ENCODE measurements at regions not wholly inside any gene's neighbourhood (a gene's known extent, or its start where the extent isn't known, plus 50 kb on each side); places are given as distances from the start of the nearest gene placed in this dataset.

DNA sequence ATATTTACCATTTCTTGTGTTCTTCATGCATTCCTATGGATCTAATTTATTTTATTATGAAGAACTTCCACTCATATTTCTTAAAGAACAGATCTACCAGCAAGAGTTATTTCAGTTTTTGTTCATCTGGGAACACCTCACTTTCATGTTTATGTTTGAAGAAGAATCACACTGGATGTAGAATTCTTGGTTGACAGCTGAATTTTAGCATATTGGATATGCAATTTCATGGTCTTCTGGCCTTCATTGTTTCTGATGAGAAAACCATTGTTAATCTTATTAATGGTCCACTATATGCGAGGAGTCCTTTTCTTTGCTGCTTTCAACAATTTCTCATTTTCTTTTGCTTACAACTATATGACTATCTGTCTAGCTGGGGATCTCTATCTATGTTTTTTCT lies 189.2 kb downstream of the UXS1 start:
- peaks cover 59% of the 10 kb centered on the region for H3K36me3 Mint-ChIP-seq
- no peak for DNase-seq (ENCODE audit: low spot score)
- ChIA-PET CTCF (no interaction called here), POLR2A (no interaction called here)
- H3K27ac Mint-ChIP-seq: no peak overlapping the region
- no peak for ATAC-seq
- peaks cover 11% of the 10 kb centered on the region; the same call in 1 of the 2 replicates for H3K27me3 Mint-ChIP-seq (ENCODE audit: low read depth)
- TF ChIP-seq SMAD3 (CRISPR knock-in tag; IDR thresholded peaks at IDR 0.05; ENCODE audit: borderline replicate concordance): no peak
- TF ChIP-seq, protein P1, sequence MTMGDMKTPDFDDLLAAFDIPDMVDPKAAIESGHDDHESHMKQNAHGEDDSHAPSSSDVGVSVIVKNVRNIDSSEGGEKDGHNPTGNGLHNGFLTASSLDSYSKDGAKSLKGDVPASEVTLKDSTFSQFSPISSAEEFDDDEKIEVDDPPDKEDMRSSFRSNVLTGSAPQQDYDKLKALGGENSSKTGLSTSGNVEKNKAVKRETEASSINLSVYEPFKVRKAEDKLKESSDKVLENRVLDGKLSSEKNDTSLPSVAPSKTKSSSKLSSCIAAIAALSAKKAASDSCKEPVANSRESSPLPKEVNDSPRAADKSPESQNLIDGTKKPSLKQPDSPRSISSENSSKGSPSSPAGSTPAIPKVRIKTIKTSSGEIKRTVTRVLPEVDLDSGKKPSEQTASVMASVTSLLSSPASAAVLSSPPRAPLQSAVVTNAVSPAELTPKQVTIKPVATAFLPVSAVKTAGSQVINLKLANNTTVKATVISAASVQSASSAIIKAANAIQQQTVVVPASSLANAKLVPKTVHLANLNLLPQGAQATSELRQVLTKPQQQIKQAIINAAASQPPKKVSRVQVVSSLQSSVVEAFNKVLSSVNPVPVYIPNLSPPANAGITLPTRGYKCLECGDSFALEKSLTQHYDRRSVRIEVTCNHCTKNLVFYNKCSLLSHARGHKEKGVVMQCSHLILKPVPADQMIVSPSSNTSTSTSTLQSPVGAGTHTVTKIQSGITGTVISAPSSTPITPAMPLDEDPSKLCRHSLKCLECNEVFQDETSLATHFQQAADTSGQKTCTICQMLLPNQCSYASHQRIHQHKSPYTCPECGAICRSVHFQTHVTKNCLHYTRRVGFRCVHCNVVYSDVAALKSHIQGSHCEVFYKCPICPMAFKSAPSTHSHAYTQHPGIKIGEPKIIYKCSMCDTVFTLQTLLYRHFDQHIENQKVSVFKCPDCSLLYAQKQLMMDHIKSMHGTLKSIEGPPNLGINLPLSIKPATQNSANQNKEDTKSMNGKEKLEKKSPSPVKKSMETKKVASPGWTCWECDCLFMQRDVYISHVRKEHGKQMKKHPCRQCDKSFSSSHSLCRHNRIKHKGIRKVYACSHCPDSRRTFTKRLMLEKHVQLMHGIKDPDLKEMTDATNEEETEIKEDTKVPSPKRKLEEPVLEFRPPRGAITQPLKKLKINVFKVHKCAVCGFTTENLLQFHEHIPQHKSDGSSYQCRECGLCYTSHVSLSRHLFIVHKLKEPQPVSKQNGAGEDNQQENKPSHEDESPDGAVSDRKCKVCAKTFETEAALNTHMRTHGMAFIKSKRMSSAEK (CRISPR knock-in tag; IDR thresholded peaks at IDR 0.05; ENCODE audit: borderline replicate concordance): no peak
- TF ChIP-seq ZNF416 (CRISPR knock-in tag; IDR thresholded peaks at IDR 0.05): no peak
- no peaks in the 10 kb centered on the region for H3K4me1 Mint-ChIP-seq
- no peak overlapping the region for H3K4me3 Mint-ChIP-seq
- H3K9me3 Mint-ChIP-seq: peaks cover 86% of the 10 kb centered on the region

DNA sequence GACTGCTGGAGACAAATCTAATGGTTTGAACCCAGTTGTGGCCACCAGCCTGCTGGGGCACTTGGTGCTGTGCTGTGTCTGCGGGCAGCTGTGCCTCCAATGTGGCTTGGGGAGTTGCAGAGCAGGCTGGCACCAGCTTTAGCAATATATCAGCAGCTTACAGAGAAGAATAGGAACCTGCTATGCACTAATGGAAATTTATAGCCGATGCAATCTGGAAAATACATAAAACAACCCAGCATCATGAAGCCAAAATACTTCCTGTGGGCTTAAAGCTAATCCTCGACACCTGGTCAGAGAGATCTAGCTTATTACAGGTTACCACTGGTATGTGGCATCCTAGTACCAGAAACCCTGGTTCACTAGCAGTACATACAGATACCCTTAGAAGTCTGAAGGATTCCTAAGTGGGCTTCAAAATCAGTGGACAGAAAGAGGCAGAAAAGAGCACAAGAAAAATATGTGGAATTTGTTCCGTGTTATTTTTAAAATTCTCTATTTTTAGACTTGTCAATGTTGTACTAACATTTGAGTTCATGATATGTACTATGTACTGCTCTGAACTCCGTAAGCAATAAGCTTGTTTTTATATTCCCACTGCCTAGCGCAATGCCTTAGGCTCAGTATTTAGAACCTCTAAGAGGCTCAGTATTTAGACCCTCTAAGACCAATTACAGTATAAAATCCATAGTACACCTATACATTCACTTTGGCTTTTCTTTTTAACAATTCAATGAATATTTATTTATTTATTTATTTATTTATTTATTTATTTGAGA lies 194.7 kb downstream of the UXS1 start:
- Mint-ChIP-seq H3K27me3 (ENCODE audit: low read depth) (0 out of 2 replicates have a peak, but pooled peaks cover 2% of the 10 kb centered on the region), H3K4me1 (no peaks in the 10 kb centered on the region), H3K9me3 (peaks cover 59% of the 10 kb centered on the region), H3K4me3 (no peak overlapping the region), H3K27ac (no peak overlapping the region), H3K36me3 (peaks cover 28% of the 10 kb centered on the region)
- DNase-seq (ENCODE audit: low spot score): no peak
- ChIA-PET POLR2A (no interaction called here), CTCF (no interaction called here)
- ATAC-seq: no peak
- TF ChIP-seq, protein P2, sequence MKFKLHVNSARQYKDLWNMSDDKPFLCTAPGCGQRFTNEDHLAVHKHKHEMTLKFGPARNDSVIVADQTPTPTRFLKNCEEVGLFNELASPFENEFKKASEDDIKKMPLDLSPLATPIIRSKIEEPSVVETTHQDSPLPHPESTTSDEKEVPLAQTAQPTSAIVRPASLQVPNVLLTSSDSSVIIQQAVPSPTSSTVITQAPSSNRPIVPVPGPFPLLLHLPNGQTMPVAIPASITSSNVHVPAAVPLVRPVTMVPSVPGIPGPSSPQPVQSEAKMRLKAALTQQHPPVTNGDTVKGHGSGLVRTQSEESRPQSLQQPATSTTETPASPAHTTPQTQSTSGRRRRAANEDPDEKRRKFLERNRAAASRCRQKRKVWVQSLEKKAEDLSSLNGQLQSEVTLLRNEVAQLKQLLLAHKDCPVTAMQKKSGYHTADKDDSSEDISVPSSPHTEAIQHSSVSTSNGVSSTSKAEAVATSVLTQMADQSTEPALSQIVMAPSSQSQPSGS (CRISPR knock-in tag; IDR thresholded peaks at IDR 0.05; ENCODE audit: borderline replicate concordance, low read depth): no peak
- no peak for TF ChIP-seq TEAD4 (CRISPR knock-in tag; IDR thresholded peaks at IDR 0.05)
- no peak for TF ChIP-seq HMGA2 (CRISPR knock-in tag; IDR thresholded peaks at IDR 0.05)
- no peak for TF ChIP-seq ZNF317 (CRISPR knock-in tag; IDR thresholded peaks at IDR 0.05; ENCODE audit: borderline replicate concordance, low read depth)
- TF ChIP-seq GRHL2 (CRISPR knock-in tag; IDR thresholded peaks at IDR 0.05; ENCODE audit: insufficient replicate concordance, severe bottlenecking): no peak
- no peak for TF ChIP-seq ZNF232 (CRISPR knock-in tag; IDR thresholded peaks at IDR 0.05)
- TF ChIP-seq ZNF219 (CRISPR knock-in tag; IDR thresholded peaks at IDR 0.05; ENCODE audit: borderline replicate concordance): no peak
- TF ChIP-seq, protein P3, sequence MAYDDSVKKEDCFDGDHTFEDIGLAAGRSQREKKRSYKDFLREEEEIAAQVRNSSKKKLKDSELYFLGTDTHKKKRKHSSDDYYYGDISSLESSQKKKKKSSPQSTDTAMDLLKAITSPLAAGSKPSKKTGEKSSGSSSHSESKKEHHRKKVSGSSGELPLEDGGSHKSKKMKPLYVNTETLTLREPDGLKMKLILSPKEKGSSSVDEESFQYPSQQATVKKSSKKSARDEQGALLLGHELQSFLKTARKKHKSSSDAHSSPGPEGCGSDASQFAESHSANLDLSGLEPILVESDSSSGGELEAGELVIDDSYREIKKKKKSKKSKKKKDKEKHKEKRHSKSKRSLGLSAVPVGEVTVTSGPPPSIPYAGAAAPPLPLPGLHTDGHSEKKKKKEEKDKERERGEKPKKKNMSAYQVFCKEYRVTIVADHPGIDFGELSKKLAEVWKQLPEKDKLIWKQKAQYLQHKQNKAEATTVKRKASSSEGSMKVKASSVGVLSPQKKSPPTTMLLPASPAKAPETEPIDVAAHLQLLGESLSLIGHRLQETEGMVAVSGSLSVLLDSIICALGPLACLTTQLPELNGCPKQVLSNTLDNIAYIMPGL (CRISPR knock-in tag; IDR thresholded peaks at IDR 0.05): no peak
- TF ChIP-seq, protein P4, sequence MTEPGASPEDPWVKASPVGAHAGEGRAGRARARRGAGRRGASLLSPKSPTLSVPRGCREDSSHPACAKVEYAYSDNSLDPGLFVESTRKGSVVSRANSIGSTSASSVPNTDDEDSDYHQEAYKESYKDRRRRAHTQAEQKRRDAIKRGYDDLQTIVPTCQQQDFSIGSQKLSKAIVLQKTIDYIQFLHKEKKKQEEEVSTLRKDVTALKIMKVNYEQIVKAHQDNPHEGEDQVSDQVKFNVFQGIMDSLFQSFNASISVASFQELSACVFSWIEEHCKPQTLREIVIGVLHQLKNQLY (CRISPR knock-in tag; IDR thresholded peaks at IDR 0.05): no peak
- TF ChIP-seq ZNF416 (CRISPR knock-in tag; IDR thresholded peaks at IDR 0.05): no peak
- TF ChIP-seq ETV6 (CRISPR knock-in tag; IDR thresholded peaks at IDR 0.05): no peak
- no peak for TF ChIP-seq ESRRA (CRISPR knock-in tag; IDR thresholded peaks at IDR 0.05; ENCODE audit: borderline replicate concordance)
- no peak for TF ChIP-seq NFYB (CRISPR knock-in tag; conservative IDR thresholded peaks at IDR 0.05; ENCODE audit: low read depth)
